PC-3 (cell line): ENCODE measurements at regions not wholly inside any gene's neighbourhood (a gene's known extent, or its start where the extent isn't known, plus 50 kb on each side); places are given as distances from the start of the nearest gene placed in this dataset.

Experiments
- ATAC-seq: fragments of 200-7000 bp; cut with Tn5 transposase; 2 replicates; pipeline ENCODE4 v1.9.1; 2020; ENCODE audit warnings: mild to moderate bottlenecking, moderate library complexity
- BruUV-seq: library from RNA; stranded (reverse); fragments of 400-500 nt; replicated peaks from 2 replicates; lab custom pipeline; 2021; lab: Mats Ljungman, UMichigan
- CTCF ChIA-PET: fragments of 300-600 bp; sonication (Branson Sonifier 250); formaldehyde crosslinking; loops from one replicate; lab custom pipeline; 2022; ENCODE audit warnings: antibody characterized with exemption; lab: Charles Lee
- POLR2A ChIA-PET: fragments of 300-600 bp; sonication (Branson Sonifier 250); formaldehyde crosslinking; loops from one replicate; lab custom pipeline; 2022; ENCODE audit warnings: antibody characterized with exemption; ENCODE audit not compliant: unreplicated experiment; lab: Charles Lee
- DNase-seq: peaks from one replicate; pipeline ENCODE4 v3.0.0-alpha.2; 2015
- H2AFZ ChIP-seq: fragments of 300-600 bp; sonication (generic); 2 replicates; pipeline ENCODE4 v1.6.0; 2016; ENCODE audit warnings: antibody characterized with exemption, low read length
- H3F3A ChIP-seq: fragments of 300-600 bp; sonication (generic); one replicate; pipeline ENCODE4 v1.6.0; 2017; ENCODE audit warnings: antibody characterized with exemption, low read length, control low read depth, mild to moderate bottlenecking; ENCODE audit not compliant: unreplicated experiment
- H3K27ac ChIP-seq: fragments of 300-600 bp; sonication (generic); 2 replicates; pipeline ENCODE4 v1.5.1; 2016; ENCODE audit warnings: mild to moderate bottlenecking, low read length
- H3K27me3 ChIP-seq: fragments of 300-600 bp; sonication (generic); 2 replicates; pipeline ENCODE4 v1.6.1; 2016; ENCODE audit warnings: low read length, mixed read lengths
- H3K36me3 ChIP-seq: fragments of 300-600 bp; sonication (generic); 2 replicates; pipeline ENCODE4 v1.6.1; 2016; ENCODE audit warnings: low read depth, mixed run types, low read length, mixed read lengths
- H3K4me1 ChIP-seq: fragments of 300-600 bp; sonication (generic); 2 replicates; pipeline ENCODE4 v1.5.1; 2016; ENCODE audit warnings: low read length; ENCODE audit not compliant: insufficient read depth
- H3K4me2 ChIP-seq: fragments of 300-600 bp; sonication (generic); 2 replicates; pipeline ENCODE4 v1.6.0; 2016; ENCODE audit warnings: low read length
- H3K4me3 ChIP-seq: fragments of 300-600 bp; sonication (generic); 2 replicates; pipeline ENCODE4 v1.5.1; 2016; ENCODE audit warnings: mild to moderate bottlenecking, low read length, mixed read lengths
- H3K79me2 ChIP-seq: fragments of 300-600 bp; sonication (generic); 2 replicates; pipeline ENCODE4 v1.6.1; 2017; ENCODE audit warnings: low read length, mixed read lengths
- H3K9ac ChIP-seq: fragments of 300-600 bp; sonication (generic); 2 replicates; pipeline ENCODE4 v1.6.0; 2016; ENCODE audit warnings: mild to moderate bottlenecking, low read length
- H3K9me2 ChIP-seq: fragments of 300-600 bp; sonication (generic); replicated peaks from 2 replicates; pipeline ENCODE4 v1.6.1; 2016; ENCODE audit warnings: mixed run types, low read length, mixed read lengths
- H3K9me3 ChIP-seq: fragments of 300-600 bp; sonication (generic); 2 replicates; pipeline ENCODE4 v1.6.1; 2016; ENCODE audit warnings: low read length, mixed read lengths
- H4K20me1 ChIP-seq: fragments of 300-600 bp; sonication (generic); 2 replicates; pipeline ENCODE4 v1.6.1; 2016; ENCODE audit warnings: low read length, mixed read lengths
- EZH2 ChIP-seq: fragments of 300-600 bp; sonication (generic); IDR thresholded peaks from one replicate; pipeline ENCODE4 v1.6.1; 2017; ENCODE audit warnings: antibody characterized with exemption, mild to moderate bottlenecking, low read length; ENCODE audit not compliant: unreplicated experiment
- EZH2phosphoT487 ChIP-seq: fragments of 300-600 bp; sonication (generic); IDR thresholded peaks from 2 replicates; pipeline ENCODE4 v1.6.1; 2018; ENCODE audit warnings: mild to moderate bottlenecking, antibody characterized with exemption, low read length, borderline replicate concordance
- intact Hi-C: fragments of 100-400 bp; cut with micrococcal nuclease; formaldehyde crosslinking; loops from 2 replicates; pipeline ENCODE4 v1.9.0; 2023
- TF ChIP-seq, protein P1 (sequence below): fragments of 300-600 bp; sonication (generic); conservative IDR thresholded peaks from 2 replicates; pipeline ENCODE4 v1.5.1; 2017; ENCODE audit warnings: antibody characterized with exemption, low read depth, mild to moderate bottlenecking, low read length

DNA sequence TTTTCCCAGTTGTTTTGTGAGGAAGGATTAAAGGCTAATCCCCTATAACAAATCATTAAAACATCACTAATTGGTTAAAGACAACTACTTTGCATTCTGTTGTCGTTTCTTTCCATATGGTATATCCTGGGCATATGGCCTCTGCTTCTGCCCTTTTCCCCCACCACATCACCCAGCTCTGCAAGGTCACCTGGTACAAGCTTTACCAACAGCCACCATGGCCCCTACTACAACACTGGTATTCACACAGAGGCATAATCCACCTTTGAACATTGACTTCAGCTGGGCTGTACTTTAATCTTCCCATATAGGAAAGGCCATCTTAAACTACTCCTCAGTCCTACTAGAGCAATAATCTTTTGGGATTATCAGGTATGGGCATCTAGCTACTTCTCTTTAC is 866.1 kb downstream of the TLE4 start:
- no peaks in the 10 kb centered on the region for H3K9me3 ChIP-seq
- no peaks in the 10 kb centered on the region for H3F3A ChIP-seq
- H3K4me2 ChIP-seq, result no peak overlapping the region
- ATAC-seq, result no peak
- H3K27ac ChIP-seq, result no peak overlapping the region
- H3K27me3 ChIP-seq, result no peaks in the 10 kb centered on the region
- CTCF ChIA-PET, result no interaction called here
- intact Hi-C loops, result no loop called here
- no peaks in the 10 kb centered on the region for H3K36me3 ChIP-seq
- no peak for TF ChIP-seq EZH2phosphoT487
- TF ChIP-seq, protein P1, sequence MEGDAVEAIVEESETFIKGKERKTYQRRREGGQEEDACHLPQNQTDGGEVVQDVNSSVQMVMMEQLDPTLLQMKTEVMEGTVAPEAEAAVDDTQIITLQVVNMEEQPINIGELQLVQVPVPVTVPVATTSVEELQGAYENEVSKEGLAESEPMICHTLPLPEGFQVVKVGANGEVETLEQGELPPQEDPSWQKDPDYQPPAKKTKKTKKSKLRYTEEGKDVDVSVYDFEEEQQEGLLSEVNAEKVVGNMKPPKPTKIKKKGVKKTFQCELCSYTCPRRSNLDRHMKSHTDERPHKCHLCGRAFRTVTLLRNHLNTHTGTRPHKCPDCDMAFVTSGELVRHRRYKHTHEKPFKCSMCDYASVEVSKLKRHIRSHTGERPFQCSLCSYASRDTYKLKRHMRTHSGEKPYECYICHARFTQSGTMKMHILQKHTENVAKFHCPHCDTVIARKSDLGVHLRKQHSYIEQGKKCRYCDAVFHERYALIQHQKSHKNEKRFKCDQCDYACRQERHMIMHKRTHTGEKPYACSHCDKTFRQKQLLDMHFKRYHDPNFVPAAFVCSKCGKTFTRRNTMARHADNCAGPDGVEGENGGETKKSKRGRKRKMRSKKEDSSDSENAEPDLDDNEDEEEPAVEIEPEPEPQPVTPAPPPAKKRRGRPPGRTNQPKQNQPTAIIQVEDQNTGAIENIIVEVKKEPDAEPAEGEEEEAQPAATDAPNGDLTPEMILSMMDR, result no peak
- no peak for TF ChIP-seq EZH2
- H3K9me2 ChIP-seq, result no peaks in the 10 kb centered on the region
- H3K4me3 ChIP-seq, result no peak overlapping the region
- no peak overlapping the region for H3K9ac ChIP-seq
- no peak overlapping the region for H2AFZ ChIP-seq
- no peaks in the 10 kb centered on the region for H3K4me1 ChIP-seq
- no peaks in the 10 kb centered on the region for H3K79me2 ChIP-seq
- POLR2A ChIA-PET, result no interaction called here
- BruUV-seq, result no TSS peak
- no peaks in the 10 kb centered on the region for H4K20me1 ChIP-seq
- DNase-seq, result no peak

DNA sequence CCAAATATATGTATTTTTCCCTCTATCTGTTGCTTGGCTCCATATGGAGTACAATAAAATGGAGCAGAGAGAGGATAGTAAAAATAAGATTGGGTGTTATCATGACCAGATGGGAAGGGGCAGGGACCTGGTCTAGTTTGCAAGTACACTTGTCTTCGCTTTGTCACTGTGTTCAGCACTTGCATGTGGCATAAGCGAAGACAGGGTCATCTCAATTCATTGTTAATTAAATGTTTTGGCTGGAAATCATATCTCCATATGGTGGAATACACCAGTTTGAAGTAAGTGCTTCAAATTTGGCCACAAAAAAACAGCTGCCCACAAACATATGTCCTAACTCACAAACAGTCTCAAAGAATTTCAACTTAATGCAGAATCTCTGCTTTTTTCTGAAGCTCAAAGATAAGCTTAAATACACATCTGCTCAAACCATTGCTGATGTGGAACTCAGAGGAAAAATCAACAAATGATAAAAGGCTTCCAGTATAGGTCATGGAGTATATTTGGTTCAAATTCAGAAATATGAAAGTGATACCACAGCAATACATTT is 865.4 kb downstream of the TLE4 start:
- CTCF ChIA-PET, result no interaction called here
- no peaks in the 10 kb centered on the region for H3K9me3 ChIP-seq
- no peaks in the 10 kb centered on the region for H3K27me3 ChIP-seq
- H3F3A ChIP-seq, result no peaks in the 10 kb centered on the region
- H3K4me1 ChIP-seq, result no peaks in the 10 kb centered on the region
- no TSS peak for BruUV-seq
- no peaks in the 10 kb centered on the region for H4K20me1 ChIP-seq
- intact Hi-C loops, result no loop called here
- POLR2A ChIA-PET, result no interaction called here
- no peaks in the 10 kb centered on the region for H3K9me2 ChIP-seq
- no peaks in the 10 kb centered on the region for H3K79me2 ChIP-seq
- no peak overlapping the region for H3K4me3 ChIP-seq
- H3K4me2 ChIP-seq, result no peak overlapping the region
- H3K36me3 ChIP-seq, result no peaks in the 10 kb centered on the region
- H3K27ac ChIP-seq, result no peak overlapping the region
- H2AFZ ChIP-seq, result no peak overlapping the region
- no peak for TF ChIP-seq EZH2
- TF ChIP-seq, protein P1, result no peak
- TF ChIP-seq EZH2phosphoT487, result no peak
- DNase-seq (no peak), ATAC-seq (no peak)
- no peak overlapping the region for H3K9ac ChIP-seq

DNA sequence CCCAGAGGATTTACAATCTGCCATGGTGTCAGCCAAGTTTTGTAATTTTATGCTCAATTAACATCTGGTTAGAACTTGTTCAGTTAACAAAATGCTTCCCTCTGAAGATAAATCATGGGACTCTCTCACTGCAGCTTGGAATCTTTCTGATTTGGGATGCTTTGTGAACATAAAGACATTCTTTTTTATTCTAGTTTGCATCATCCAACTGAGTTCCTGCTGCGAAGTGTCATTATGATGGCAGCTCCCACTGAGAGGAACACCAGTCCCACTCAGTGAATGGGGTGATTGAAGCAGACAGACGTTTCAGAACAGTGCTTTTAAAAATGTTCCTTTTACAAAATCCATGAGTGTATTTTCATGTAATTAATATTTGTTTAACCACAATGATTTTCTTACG is 863.8 kb downstream of the TLE4 start:
- H3K9me2 ChIP-seq, result no peaks in the 10 kb centered on the region
- H3K36me3 ChIP-seq, result no peaks in the 10 kb centered on the region
- no peak overlapping the region for H3K4me2 ChIP-seq
- no peaks in the 10 kb centered on the region for H3K4me1 ChIP-seq
- H2AFZ ChIP-seq, result no peak overlapping the region
- TF ChIP-seq, protein P1, result no peak
- no peak for TF ChIP-seq EZH2
- TF ChIP-seq EZH2phosphoT487, result no peak
- POLR2A ChIA-PET, result no interaction called here
- ATAC-seq (no peak), DNase-seq (no peak)
- no peak overlapping the region for H3K9ac ChIP-seq
- H3K9me3 ChIP-seq, result no peaks in the 10 kb centered on the region
- H3F3A ChIP-seq, result no peaks in the 10 kb centered on the region
- no peaks in the 10 kb centered on the region for H4K20me1 ChIP-seq
- CTCF ChIA-PET, result no interaction called here
- BruUV-seq, result no TSS peak
- intact Hi-C loops, result no loop called here
- no peak overlapping the region for H3K4me3 ChIP-seq
- no peaks in the 10 kb centered on the region for H3K27me3 ChIP-seq
- no peak overlapping the region for H3K27ac ChIP-seq
- no peaks in the 10 kb centered on the region for H3K79me2 ChIP-seq
